Bronchial epithelial cell (primary cell): ENCODE measurements at regions not wholly inside any gene's neighbourhood (a gene's known extent, or its start where the extent isn't known, plus 50 kb on each side); places are given as distances from the start of the nearest gene placed in this dataset.
A peak's percentile ranks its signal among the peaks of the same experiment; 100 is the strongest.

Experiments
- DNase-seq: peaks from one replicate; pipeline ENCODE4 v3.0.0-alpha.2; 2010; ENCODE audit warnings: low read depth
- FAIRE-seq: peaks from 2 replicates; lab custom pipeline; 2011; peaks lifted over from hg19 to GRCh38; lab: Jason Lieb, UNC
- H3K27me3 ChIP-seq: 2 replicates; pipeline ENCODE4 v1.5.1; 2011; ENCODE audit warnings: low read length; ENCODE audit not compliant: control insufficient read depth, insufficient read depth
- H3K36me3 ChIP-seq: 2 replicates; pipeline ENCODE4 v1.5.1; 2011; ENCODE audit warnings: low read length; ENCODE audit not compliant: control insufficient read depth, insufficient read depth
- H3K4me3 ChIP-seq: 2 replicates; pipeline ENCODE4 v1.5.1; 2011; ENCODE audit warnings: mild to moderate bottlenecking, low read depth, low read length, control low read depth
- CTCF ChIP-seq: IDR thresholded peaks from 2 replicates; pipeline ENCODE4 v1.5.1; 2011; ENCODE audit warnings: mild to moderate bottlenecking, moderate library complexity, low read length, control low read depth, inconsistent platforms; ENCODE audit not compliant: insufficient read depth, severe bottlenecking

GRCh38 chr2:72001937-72002690 lies 145.5 kb downstream of the CYP26B1 start:
- no peaks in the 10 kb centered on the region for H3K36me3 ChIP-seq
- H3K4me3 ChIP-seq, result no peak overlapping the region
- DNase-seq, result no peak
- TF ChIP-seq CTCF, result no peak
- H3K27me3 ChIP-seq, result no peaks in the 10 kb centered on the region
- FAIRE-seq, result no peak

GRCh38 chr2:72000110-72000509 lies 147.6 kb downstream of the CYP26B1 start:
- FAIRE-seq, result no peak
- Histone ChIP-seq H3K4me3 (no peak overlapping the region), H3K36me3 (no peaks in the 10 kb centered on the region), H3K27me3 (no peaks in the 10 kb centered on the region)
- no peak for DNase-seq
- no peak for TF ChIP-seq CTCF

- no peaks in the 10 kb centered on the region for H3K36me3 ChIP-seq
- H3K4me3 ChIP-seq, result no peak overlapping the region
- FAIRE-seq (no peak), DNase-seq (no peak)
- no peaks in the 10 kb centered on the region for H3K27me3 ChIP-seq
- no peak for TF ChIP-seq CTCF
Measured at GRCh38 chr2:71999580-71999979, 148.1 kb downstream of the CYP26B1 start.

GRCh38 chr2:71997843-71998242 lies 149.8 kb downstream of the CYP26B1 start:
- no peaks in the 10 kb centered on the region for H3K27me3 ChIP-seq
- TF ChIP-seq CTCF, result no peak
- H3K4me3 ChIP-seq, result no peak overlapping the region
- FAIRE-seq (no peak), DNase-seq (no peak)
- H3K36me3 ChIP-seq, result no peaks in the 10 kb centered on the region

GRCh38 chr2:71995067-71995665 lies 152.5 kb downstream of the CYP26B1 start:
- Histone ChIP-seq H3K4me3 (no peak overlapping the region), H3K27me3 (no peaks in the 10 kb centered on the region), H3K36me3 (no peaks in the 10 kb centered on the region)
- peak; percentile 28 for DNase-seq
- peak; percentile 40 for TF ChIP-seq CTCF
- FAIRE-seq, result no peak
